HG02970 (cell line): ENCODE measurements at regions not wholly inside any gene's neighbourhood (a gene's known extent, or its start where the extent isn't known, plus 50 kb on each side); places are given as distances from the start of the nearest gene placed in this dataset.

Experiments used
- ATAC-seq: cut with Tn5 transposase; IDR thresholded peaks from one replicate; pipeline ENCODE4 v1.9.1; 2021; ENCODE audit warnings: mild to moderate bottlenecking, moderate library complexity, moderate number of reproducible peaks; ENCODE audit not compliant: unreplicated experiment, low FRiP score

DNA sequence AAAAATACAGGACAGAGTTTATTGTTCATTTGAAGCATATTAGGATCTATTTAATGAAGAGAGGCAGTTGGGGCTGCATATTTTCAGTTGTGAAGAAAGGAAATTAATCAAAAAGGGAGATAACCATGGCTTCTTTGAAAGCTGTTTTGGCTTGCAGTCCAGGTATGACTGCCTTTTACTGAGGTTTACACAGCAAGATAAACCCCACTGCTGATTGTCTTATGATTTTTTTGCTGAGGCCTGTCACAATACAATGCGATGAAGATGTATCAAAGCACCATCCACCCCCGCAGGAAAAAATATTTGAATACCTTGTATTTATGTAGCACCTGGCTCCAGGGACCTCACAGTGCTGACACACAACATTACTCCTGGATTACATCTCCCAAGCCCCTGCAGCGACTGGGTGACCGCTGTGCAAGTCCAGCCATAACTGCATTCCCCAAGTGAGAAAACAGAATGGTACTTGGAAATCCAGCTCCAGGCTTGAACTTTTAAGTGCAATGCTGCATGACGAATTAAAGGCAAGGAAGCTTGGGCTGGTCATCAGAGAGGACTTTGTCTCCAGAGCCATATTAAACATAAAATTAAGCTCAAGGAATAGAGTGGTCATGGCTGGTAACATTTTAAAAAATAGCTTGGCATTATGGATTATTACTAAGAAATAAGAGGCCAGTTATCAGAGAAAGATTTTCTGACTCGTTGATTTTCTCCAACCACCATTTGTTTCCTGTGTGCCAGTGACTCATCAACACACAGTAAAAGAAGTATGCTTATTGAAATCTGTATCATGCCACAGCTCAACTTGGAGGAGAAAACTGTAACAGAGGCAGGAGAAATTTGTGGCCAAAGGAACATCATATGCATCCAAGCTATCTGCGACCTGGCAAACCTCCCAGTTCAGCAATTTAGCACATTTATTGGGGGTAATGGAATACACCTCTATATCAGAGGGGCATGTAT is 374.2 kb downstream of the MAN2A1 start:
- ATAC-seq = no peak

DNA sequence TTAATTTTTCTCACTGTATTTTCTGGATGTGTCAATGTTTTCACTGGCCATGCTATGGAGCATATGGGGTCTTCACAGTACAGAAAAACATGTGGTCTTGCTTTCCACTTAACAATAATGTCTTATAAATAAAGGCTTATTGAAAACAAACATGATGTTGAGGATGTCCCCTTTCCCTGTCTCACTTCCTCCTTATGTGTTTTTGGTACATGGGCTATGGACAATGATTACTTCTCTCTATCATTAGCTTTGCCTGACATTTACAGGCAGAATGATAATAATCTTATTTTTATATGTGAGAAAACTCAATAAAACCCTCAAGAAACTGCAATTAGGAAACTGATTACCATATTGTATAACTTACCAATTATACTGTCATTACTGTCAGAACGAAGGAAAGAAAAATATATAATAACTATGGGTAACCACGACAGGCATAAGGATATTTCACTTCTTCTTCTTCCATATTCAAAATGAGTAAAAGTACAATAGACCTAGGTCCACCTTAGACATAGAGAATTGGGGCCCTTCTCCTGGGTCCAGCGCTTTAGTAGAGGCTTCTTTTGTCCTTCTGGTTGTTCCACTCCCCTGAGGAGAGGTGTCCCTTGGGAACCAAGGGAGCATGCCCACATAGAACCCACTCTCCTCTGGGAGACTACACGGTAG is 375.0 kb downstream of the MAN2A1 start:
- no peak for ATAC-seq

DNA sequence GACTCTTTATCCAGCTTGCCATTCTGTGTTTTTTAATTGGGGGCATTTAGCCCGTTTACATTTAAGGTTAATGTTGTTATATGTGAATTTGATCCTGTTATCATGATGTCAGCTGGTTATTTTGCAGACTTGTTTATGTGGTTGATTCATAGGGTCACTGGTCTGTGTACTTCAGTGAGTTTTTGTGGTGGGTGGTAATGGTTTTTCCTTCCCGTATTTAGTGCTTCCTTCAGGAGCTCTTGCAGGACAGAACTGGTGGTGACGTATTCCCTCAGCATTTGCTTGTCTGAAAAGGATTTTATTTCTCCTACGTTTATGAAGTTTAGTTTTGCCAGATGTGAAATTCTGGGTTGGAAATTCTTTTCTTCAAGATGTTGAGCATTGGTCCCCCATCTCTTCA is 381.1 kb downstream of the MAN2A1 start:
- no peak for ATAC-seq

DNA sequence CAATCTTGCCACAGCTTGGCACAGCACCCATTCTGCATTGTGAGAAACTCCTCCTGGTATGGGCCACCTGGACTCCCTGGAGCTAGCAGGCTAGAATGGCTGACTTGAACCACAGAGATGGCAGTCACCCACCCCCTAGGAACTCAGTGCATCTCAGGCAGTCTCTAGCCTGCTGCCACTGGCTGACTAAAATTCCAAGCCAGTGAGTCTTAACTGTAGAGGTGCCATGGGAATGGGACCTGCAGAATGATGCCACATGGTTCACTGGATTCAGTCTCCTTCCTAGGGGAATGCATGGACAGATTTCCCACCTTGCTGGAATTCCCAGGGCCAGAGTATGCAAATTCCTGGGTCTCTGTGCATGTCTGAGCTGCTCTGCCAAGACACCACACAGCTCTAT is 382.9 kb downstream of the MAN2A1 start:
- ATAC-seq = no peak

DNA sequence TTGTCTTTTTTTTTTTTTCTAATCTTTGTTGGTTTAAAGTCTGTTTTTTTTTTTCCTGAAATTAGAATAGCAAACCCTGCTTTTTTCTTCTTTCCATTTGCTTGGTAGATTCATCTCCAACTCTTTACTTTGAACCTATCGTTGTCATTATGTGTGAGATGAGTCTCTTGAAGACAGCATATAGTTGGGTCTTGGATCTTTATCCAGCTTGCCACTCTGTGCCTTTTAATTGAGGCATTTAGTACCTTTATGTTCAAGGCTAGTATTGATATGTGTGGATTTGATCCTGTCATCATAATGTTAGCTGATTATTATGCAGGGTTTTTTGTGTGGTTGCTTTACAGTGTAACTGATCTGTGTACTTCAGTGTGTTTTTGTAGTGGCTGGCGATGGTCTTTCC is 383.8 kb downstream of the MAN2A1 start:
- no peak for ATAC-seq

DNA sequence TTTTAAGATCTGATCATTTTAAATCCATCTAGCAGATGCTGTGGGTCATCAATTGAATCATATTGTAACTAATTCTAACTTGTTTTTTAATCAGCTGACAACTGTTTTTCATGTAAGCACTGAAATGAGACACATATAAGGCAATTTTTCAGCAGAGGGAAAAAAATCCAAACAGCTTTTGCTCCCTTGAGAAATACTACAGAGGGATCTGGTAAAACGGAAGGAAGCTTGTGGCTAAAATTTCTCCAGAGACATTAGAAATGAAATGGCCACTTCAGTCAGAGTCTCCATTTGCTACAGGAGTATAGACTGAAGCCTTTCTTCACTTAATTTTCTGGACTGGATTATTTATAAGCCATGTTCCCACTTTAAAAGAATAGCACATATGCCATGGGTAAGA is 385.9 kb downstream of the MAN2A1 start:
- no peak for ATAC-seq

DNA sequence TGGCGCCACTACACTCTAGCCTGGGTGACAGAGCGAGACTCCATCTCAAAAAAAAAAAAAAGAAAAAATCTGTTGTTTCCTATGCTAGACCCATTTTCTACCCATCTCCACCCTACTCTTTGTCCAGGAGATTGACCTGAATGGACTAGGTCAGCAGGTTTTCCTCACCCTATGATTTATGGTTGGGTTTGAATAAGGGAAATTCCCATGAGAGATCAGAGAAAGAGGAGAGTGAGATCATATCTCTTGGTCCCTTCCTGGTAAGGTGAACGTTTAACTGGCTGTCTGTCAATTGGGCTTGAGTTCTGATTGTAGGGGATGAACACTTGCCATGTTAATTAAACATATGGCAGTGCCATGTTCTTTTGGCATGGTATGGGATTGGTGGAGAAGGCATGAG is 387.4 kb downstream of the MAN2A1 start:
- no peak for ATAC-seq

DNA sequence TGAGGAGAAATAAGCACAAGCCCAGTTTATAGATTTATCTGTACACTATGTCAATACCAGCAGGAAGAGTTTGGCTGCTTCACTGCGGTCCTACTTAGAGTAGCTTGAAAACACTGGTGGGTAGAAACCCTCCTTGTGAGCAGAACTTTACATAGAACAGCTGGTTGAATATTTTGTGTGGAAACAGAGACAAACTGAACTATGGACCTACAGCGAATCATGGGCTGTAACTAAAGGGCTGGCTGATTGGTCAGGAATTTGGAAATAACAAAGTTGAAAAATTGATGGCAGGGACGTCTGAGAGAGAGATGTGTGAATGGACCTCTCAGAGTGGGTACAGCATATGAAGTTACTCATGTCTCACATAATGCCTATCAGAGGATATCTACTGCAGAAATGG is 392.5 kb downstream of the MAN2A1 start:
- ATAC-seq = no peak

DNA sequence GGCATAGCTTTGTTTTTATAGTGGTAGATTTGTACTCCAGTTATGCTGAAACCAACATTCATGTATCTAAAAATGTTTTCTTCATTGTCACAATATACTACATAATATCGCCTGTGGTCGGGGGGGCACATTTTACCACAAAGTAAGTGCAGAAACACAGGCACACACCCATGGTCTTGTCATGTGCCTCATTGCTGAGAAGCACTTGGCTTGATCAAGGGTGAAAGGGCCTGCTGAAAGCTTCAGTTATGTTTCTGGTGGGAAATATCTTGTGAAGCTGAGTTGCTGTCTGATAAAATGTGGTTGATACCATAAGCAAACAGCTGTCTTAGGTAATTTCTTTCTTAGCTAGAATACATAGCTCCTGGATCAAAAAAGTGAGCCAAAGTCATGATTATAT is 393.1 kb downstream of the MAN2A1 start:
- no peak for ATAC-seq

DNA sequence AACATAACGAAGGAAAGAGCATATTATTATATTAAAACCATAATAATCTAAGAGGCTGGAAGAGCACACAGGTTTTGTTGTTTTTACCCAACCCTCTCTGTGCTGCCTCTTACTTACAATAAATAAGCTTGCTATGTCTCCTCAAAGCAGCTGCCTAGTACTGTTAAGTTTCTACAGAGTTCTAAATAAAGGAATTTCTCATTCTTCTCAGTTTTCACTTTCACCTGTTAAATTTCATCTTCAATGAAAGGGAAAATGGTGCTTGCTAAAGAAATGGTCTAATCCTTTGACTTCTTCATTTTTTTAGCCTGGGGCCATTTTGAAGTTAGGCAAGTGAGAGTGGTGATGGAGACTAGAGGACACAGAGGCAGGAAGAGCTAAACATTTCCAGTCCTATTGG is 396.1 kb downstream of the MAN2A1 start:
- no peak for ATAC-seq

DNA sequence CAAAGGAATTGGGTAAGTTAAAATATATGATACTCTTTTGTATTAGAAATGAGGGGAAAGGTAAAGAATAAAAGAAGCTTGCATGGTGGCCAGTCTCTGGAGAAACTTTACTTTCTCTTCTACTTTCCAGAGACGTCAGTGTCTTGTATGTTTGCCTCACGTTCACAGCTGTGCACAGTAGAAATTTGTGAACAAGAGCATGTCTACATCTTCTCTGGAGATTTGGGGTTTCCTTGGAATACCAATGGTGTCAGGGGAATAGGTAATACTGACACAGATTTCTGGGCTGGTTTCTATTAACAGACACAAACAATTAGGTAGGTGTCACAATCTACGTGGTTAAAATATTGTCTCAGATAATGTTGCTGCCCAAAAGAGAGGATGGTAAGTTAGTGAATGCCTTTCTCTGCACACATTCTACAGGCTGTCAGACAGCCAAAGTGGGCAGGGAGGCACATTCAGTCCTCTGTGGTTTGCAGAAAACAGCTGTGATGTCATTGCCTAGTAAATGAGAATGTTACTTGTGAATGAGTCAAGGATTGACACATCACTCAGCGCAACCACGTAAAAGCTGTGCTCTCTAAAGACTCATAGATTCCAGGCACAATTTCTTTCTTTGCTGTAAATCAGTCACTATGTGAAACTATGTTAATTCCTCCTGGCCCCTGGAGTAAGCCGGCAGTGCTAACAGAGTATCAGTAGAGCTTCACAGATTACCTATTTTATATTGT is 397.1 kb downstream of the MAN2A1 start:
- ATAC-seq = no peak

DNA sequence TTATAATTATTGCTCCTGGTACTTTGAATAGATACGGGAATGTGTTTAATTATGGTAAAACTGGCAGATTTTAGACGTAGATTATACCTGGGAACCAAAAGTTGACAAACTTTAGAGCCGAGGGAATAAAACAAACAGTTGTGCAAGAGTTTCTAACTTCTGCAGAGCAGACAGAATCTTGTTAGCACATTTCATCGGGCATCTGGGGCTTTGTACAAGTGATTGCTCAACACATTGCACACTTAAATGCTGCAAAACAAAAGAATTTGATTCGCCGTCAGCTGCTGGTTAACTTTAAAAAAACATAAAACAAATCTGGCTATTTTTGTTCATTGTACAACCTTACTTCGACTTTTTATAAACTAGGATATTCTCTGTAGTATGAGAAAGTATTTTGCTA is 398.1 kb downstream of the MAN2A1 start:
- ATAC-seq = no peak

DNA sequence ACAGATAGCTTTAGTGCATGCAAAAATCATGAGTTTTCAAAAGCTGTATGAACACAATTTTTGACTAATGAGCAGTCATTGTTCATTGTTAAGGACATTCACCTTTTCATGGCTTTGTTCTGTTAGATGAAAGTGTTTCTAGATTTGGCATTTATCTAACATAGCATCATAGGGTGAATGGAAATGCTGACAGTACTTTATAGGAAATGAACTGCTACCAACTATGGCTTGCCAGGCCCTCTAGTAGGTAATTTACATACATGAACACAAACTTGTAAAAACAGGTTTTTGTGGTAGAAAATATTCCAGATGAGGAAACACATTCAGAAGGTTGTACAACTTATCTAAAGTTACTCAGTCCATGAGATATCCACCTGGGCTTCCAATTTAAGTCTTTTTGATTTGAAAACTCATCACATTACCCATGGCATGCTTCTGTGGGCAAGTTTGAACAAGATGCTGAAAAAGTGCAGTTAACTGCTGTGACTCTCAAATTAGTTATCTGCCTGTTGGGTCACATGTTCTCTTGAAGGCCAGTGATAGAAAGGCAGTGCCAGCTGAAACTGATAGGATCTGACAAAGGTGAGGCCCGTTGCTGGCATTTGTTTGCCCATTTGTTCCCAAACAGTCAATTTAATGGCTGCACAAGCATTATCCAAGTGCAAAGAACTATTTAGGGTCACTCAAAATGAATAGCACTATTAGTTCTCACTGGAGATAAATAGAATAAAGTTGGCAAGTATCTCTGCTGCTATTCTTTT is 399.1 kb downstream of the MAN2A1 start:
- ATAC-seq = no peak

DNA sequence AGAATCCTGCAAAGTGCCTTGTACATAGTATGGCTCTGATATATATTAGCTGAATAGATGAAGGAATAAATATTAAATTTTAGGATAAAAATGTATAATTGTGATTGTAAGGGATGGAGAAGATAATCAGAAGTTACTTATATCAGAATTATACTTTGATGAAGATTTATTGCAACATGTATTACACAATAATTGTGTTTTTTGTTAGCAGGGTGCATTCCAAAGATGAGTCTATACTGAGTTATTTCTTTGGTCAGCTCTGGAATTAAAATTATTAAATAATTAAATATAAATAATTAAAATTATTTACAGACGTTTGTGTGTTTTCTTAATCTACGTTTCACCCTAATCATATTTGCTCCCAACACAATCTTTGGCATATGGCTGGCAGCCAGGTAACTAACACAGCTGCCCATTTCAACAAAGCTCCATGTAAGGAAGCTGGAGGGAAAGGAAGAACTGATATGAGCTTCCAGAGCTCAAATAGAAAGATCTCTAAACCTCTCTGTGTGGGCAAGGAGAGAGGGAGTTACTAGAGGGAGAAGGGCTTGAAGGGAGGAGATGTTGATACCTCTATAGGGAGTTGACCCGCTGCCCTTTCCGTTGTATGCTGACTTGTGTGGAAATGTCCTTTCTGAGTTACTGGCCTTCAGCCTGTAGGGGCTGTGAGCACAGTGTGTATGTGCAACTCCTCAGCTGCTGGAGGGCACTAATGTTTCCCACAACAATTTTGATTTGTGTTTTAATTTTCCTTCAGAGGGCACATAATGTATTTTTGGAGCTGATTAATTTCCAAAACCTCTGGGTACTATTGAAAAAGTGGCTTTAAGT is 403.4 kb downstream of the MAN2A1 start:
- no peak for ATAC-seq

DNA sequence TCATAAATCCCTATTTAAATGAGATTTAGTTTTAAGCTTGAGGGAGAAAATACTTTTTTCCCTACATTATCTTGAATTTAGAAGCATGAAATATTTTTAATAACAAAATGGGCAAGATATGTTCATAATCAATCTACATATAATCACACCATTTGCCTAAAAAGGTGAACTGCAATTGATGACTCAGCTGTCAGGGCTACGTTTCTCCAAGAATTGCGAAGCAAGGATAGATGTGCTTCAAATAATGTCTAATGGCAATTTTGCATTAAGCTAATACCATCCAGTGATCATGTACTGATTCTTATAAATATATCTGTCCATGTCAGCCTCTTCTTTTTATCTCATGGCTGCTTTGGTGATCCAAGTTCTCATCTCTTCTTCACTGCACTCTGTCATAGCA is 404.4 kb downstream of the MAN2A1 start:
- ATAC-seq = no peak

DNA sequence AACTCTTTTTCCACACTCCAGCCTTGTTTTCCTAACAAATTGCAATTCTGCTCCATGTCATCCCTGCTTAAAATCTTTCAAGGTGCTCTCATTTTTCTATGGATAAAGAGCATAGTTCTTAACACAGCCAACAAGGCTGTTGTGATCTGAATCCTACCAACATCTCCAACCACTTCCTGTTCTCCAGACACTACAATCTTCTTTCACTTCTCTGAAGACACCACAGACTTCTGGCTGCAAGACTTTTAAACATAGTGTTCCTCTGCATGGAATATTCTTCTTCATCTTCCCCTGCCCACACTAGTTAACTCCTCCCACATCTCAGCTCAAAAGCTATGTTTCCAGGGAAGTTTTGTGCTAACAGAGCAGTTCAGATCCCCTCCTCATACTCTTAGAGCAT is 404.8 kb downstream of the MAN2A1 start:
- no peak for ATAC-seq

DNA sequence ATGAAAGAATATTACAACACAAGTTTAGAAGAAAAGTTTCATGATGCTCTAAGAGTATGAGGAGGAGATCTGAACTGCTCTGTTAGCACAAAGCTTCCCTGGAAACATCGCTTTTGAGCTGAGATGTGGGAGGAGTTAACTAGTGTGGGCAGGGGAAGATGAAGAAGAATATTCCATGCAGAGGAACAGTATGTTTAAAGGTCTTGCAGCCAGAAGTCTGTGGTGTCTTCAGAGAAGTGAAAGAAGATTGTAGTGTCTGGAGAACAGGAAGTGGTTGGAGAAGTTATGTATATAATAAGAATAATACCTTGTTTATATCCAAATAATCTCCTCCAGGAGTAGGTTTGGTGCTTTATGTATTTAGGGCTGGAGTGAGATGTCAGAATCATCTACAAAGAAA is 406.7 kb downstream of the MAN2A1 start:
- no peak for ATAC-seq

DNA sequence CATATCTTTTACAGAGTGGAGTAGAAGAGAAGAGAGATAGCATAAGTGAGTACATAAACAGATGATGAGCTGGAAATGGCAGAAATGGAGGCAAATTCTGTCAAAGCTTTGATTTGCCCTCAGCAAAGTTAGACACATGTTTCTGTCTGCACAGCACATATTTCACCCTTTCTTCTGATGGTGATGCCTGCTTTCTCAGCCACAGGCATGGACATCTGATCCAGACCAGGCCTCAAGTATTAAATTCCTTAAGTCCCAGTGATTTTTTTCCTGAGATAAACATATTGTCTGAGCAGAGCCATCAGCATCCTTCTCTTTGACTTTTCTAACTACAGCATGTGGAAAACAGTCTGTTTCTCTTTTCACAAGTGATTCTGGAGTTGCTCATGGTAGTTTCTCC is 409.8 kb downstream of the MAN2A1 start:
- ATAC-seq = no peak

DNA sequence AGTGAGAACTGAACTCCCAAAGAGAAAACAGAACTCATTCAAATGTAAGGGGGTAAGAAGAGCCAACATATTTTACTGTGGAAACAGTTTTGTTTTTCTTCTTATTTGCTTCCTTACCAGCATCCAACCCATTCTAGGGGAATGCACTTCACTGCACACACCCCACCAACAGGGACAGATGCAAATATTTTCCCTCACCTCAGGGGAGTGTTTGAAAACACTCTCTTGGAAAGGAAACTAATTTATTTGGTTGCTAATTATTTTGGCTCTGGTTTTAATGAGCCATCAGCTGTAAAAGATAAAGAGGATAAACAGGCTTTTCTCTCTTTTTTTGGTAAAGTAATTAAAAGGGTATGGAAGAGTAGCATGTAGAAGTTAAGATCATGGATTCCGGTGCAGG is 413.4 kb downstream of the MAN2A1 start:
- ATAC-seq = no peak
